OCI-LY1 (cell line): ENCODE measurements at regions not wholly inside any gene's neighbourhood (a gene's known extent, or its start where the extent isn't known, plus 50 kb on each side); places are given as distances from the start of the nearest gene placed in this dataset.

Source experiments
- H2AFZ ChIP-seq: fragments of 200-600 bp; sonication (generic), shearing (Covaris generic); 2 replicates; pipeline ENCODE4 v1.6.0; 2014; ENCODE audit warnings: antibody characterized with exemption, mild to moderate bottlenecking, low read length
- H3F3A ChIP-seq: fragments of 200-600 bp; sonication (generic), shearing (Covaris generic); 2 replicates; pipeline ENCODE4 v1.6.0; 2014; ENCODE audit warnings: mild to moderate bottlenecking, antibody characterized with exemption, low read length, moderate library complexity; ENCODE audit not compliant: insufficient read depth
- H3K27ac ChIP-seq: fragments of 200-600 bp; sonication (generic); 2 replicates; pipeline ENCODE4 v1.5.1; 2014; ENCODE audit warnings: low read length, mixed run types, mild to moderate bottlenecking, low read depth; ENCODE audit not compliant: poor library complexity, severe bottlenecking
- H3K27me3 ChIP-seq: fragments of 200-600 bp; sonication (generic); 2 replicates; pipeline ENCODE4 v1.6.0; 2014; ENCODE audit warnings: antibody characterized with exemption, mild to moderate bottlenecking, low read length, moderate library complexity; ENCODE audit not compliant: insufficient read depth
- H3K36me3 ChIP-seq: fragments of 200-600 bp; sonication (generic); 2 replicates; pipeline ENCODE4 v1.6.1; 2014; ENCODE audit warnings: mild to moderate bottlenecking, antibody characterized with exemption, low read length, moderate library complexity, mixed read lengths; ENCODE audit not compliant: insufficient read depth
- H3K4me1 ChIP-seq: fragments of 200-600 bp; sonication (generic); 2 replicates; pipeline ENCODE4 v1.5.1; 2014; ENCODE audit warnings: mild to moderate bottlenecking, low read length, moderate library complexity; ENCODE audit not compliant: insufficient read depth, severe bottlenecking
- H3K4me2 ChIP-seq: fragments of 200-600 bp; sonication (generic), shearing (Covaris generic); 2 replicates; pipeline ENCODE4 v1.6.1; 2014; ENCODE audit warnings: low read length
- H3K4me3 ChIP-seq: fragments of 200-600 bp; sonication (generic); 2 replicates; pipeline ENCODE4 v1.5.1; 2014; ENCODE audit warnings: low read length, low read depth, mild to moderate bottlenecking, mixed read lengths; ENCODE audit not compliant: poor library complexity, severe bottlenecking
- H3K79me2 ChIP-seq: fragments of 200-600 bp; shearing (Covaris generic); 2 replicates; pipeline ENCODE4 v1.6.1; 2016; ENCODE audit warnings: mixed run types, low read length, mixed read lengths; ENCODE audit not compliant: insufficient read depth
- H3K9ac ChIP-seq: fragments of 200-600 bp; sonication (generic), shearing (Covaris generic); 2 replicates; pipeline ENCODE4 v1.6.1; 2014; ENCODE audit warnings: mild to moderate bottlenecking, low read length, mixed read lengths
- H3K9me2 ChIP-seq: fragments of 200-600 bp; sonication (generic), shearing (Covaris generic); 2 replicates; pipeline ENCODE4 v1.6.1; 2014; ENCODE audit warnings: low read depth, mild to moderate bottlenecking, low read length, mixed read lengths
- H3K9me3 ChIP-seq: fragments of 200-600 bp; shearing (Covaris generic); 2 replicates; pipeline ENCODE4 v1.6.1; 2014; ENCODE audit warnings: low read length, mixed read lengths
- H4K20me1 ChIP-seq: fragments of 200-600 bp; sonication (generic), shearing (Covaris generic); 2 replicates; pipeline ENCODE4 v1.6.0; 2016; ENCODE audit warnings: mild to moderate bottlenecking, low read length; ENCODE audit not compliant: insufficient read depth
- EZH2 ChIP-seq: fragments of 200-600 bp; sonication (generic), shearing (Covaris generic); IDR thresholded peaks from 2 replicates; pipeline ENCODE4 v1.8.0; 2017; ENCODE audit warnings: borderline replicate concordance, mixed run types, mild to moderate bottlenecking, antibody characterized with exemption, low read length, moderate library complexity, mixed read lengths
- TF ChIP-seq, protein P1 (sequence below): fragments of 200-600 bp; sonication (generic), shearing (Covaris generic); IDR thresholded peaks from 2 replicates; pipeline ENCODE4 v1.5.1; 2017; ENCODE audit warnings: mild to moderate bottlenecking, antibody characterized with exemption, low read length, moderate library complexity, mixed read lengths

GRCh38 chr9:82880336-82881050 is 182.4 kb downstream of the RASEF start:
- TF ChIP-seq, protein P1, sequence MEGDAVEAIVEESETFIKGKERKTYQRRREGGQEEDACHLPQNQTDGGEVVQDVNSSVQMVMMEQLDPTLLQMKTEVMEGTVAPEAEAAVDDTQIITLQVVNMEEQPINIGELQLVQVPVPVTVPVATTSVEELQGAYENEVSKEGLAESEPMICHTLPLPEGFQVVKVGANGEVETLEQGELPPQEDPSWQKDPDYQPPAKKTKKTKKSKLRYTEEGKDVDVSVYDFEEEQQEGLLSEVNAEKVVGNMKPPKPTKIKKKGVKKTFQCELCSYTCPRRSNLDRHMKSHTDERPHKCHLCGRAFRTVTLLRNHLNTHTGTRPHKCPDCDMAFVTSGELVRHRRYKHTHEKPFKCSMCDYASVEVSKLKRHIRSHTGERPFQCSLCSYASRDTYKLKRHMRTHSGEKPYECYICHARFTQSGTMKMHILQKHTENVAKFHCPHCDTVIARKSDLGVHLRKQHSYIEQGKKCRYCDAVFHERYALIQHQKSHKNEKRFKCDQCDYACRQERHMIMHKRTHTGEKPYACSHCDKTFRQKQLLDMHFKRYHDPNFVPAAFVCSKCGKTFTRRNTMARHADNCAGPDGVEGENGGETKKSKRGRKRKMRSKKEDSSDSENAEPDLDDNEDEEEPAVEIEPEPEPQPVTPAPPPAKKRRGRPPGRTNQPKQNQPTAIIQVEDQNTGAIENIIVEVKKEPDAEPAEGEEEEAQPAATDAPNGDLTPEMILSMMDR, result no peak
- H2AFZ ChIP-seq, result no peak overlapping the region
- no peaks in the 10 kb centered on the region for H3K9me2 ChIP-seq
- H3K4me2 ChIP-seq, result no peak overlapping the region
- H3K27ac ChIP-seq, result no peak overlapping the region
- H3K79me2 ChIP-seq, result no peaks in the 10 kb centered on the region
- H3F3A ChIP-seq, result no peaks in the 10 kb centered on the region
- H4K20me1 ChIP-seq, result no peaks in the 10 kb centered on the region
- H3K36me3 ChIP-seq, result no peaks in the 10 kb centered on the region
- H3K4me3 ChIP-seq, result no peak overlapping the region
- H3K27me3 ChIP-seq, result no peaks in the 10 kb centered on the region
- no peak overlapping the region for H3K9ac ChIP-seq
- H3K9me3 ChIP-seq, result no peaks in the 10 kb centered on the region
- no peaks in the 10 kb centered on the region for H3K4me1 ChIP-seq

DNA sequence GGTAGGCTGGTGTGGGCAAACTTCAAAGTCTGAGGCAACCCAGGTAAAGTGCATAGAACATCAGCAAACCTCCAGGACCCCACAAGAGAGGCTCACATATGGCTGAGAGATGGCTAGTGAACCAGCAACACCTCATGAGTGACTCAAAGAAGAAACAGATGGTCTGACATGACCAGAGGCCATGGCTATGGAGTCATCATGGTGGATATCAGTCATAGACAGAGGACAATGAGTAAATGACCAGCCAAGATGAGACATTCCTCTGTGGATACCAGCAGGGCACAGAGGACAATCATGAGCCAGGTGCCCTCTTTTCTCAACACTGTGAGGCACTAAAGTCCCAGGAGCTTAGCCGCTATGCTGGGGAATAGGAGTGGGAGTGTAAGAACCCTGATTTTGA is 180.8 kb downstream of the RASEF start:
- Histone ChIP-seq H3K9me3 (no peaks in the 10 kb centered on the region), H4K20me1 (no peaks in the 10 kb centered on the region), H3K27ac (no peak overlapping the region), H3K4me2 (no peak overlapping the region), H3F3A (no peaks in the 10 kb centered on the region), H2AFZ (no peak overlapping the region), H3K4me1 (no peaks in the 10 kb centered on the region), H3K36me3 (no peaks in the 10 kb centered on the region), H3K27me3 (no peaks in the 10 kb centered on the region), H3K79me2 (no peaks in the 10 kb centered on the region), H3K9ac (no peak overlapping the region), H3K9me2 (no peaks in the 10 kb centered on the region), H3K4me3 (no peak overlapping the region)
- no peak for TF ChIP-seq EZH2
- TF ChIP-seq, protein P1, result no peak

GRCh38 chr9:82882748-82883147 is 180.2 kb downstream of the RASEF start:
- TF ChIP-seq EZH2, result no peak
- TF ChIP-seq, protein P1, result no peak
- no peaks in the 10 kb centered on the region for H3K9me2 ChIP-seq
- no peak overlapping the region for H3K4me3 ChIP-seq
- no peaks in the 10 kb centered on the region for H4K20me1 ChIP-seq
- no peak overlapping the region for H3K4me2 ChIP-seq
- H3K9ac ChIP-seq, result no peak overlapping the region
- H3K79me2 ChIP-seq, result no peaks in the 10 kb centered on the region
- no peaks in the 10 kb centered on the region for H3K4me1 ChIP-seq
- H3F3A ChIP-seq, result no peaks in the 10 kb centered on the region
- H3K9me3 ChIP-seq, result no peaks in the 10 kb centered on the region
- H3K36me3 ChIP-seq, result no peaks in the 10 kb centered on the region
- H3K27me3 ChIP-seq, result no peaks in the 10 kb centered on the region
- no peak overlapping the region for H3K27ac ChIP-seq
- no peak overlapping the region for H2AFZ ChIP-seq
